Vagina (tissue), 2 donors: ENCODE measurements at regions not wholly inside any gene's neighbourhood (a gene's known extent, or its start where the extent isn't known, plus 50 kb on each side); places are given as distances from the start of the nearest gene placed in this dataset.

Experiments used
- CTCF ChIP-seq, 3 experiments: fragments of 450-650 bp in 2 of 3; fragments of 200-600 bp in 1 of 3; sonication (generic) in 1 of 3; IDR thresholded peaks; one replicate each; pipeline ENCODE4 v1.5.1; 2017 to 2019; ENCODE audit warnings: antibody characterized with exemption in 3 of 3, mild to moderate bottlenecking in 2 of 3, moderate library complexity in 2 of 3
- POLR2A ChIP-seq, 2 donors: fragments of 450-650 bp; IDR thresholded peaks; one replicate each; pipeline ENCODE4 v1.6.1; 2017; ENCODE audit warnings: antibody characterized with exemption in 2 of 2, mild to moderate bottlenecking in 2 of 2, moderate library complexity in 2 of 2
- POLR2AphosphoS5 ChIP-seq, 2 donors: sonication (generic); formaldehyde crosslinking; IDR thresholded peaks; one replicate each; pipeline ENCODE4 v1.9.0; 2017; ENCODE audit warnings: antibody characterized with exemption in 2 of 2, mild to moderate bottlenecking in 2 of 2, low read depth in 1 of 2; ENCODE audit not compliant: insufficient read depth in 1 of 2

DNA sequence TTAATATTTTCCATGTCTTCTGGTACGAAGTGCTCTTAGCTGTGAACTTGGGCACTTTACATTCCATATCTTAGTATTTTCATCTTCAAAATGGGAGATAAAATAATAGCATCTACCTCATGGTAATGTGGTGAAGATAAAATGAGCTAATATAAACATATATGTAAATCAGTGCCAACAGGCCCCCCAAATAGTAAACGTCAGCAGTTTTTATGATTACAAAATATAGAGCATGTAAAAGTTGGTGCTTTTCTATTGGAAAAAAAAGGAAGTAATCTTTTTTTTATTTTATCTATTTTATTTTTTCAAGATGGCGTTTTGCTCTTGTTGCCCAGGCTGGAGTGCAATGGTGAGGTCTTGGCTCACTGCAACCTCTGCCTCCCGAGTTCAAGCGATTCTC is 291.1 kb upstream of the PRDM9 start:
- TF ChIP-seq POLR2A (IDR thresholded peaks at IDR 0.05): no peak
- no peak for TF ChIP-seq CTCF (IDR thresholded peaks at IDR 0.05)
- TF ChIP-seq POLR2AphosphoS5 (IDR thresholded peaks at IDR 0.05; ENCODE audit: insufficient read depth in 1 of 2, low read depth in 1 of 2): no peak
